ENCODE measurements at regions not wholly inside any gene's neighbourhood (a gene's known extent, or its start where the extent isn't known, plus 50 kb on each side); places are given as distances from the start of the nearest gene placed in this dataset.

DNA sequence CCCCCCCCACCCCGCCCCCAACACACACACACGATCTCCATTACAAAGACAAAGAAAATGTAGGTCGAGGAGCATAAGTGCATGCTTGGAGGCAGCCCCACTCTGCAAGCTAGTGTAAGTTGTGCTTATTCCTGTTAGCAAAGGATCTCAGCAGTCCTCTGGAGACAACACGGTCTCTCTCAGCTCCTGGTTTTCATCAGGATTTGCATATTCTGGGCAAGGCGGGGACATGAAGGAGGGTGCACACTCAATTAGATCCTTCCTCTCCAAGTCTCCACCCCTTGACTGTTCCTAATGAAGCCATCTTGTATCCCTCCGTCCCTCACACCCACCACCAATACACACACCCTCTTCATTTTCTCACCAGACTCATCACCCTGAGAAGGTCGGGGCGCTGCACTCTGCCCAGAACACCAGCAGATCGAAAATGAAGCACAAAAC, 63.8 kb downstream of the MRPL46 start:
- no peak for DNase-seq

DNA sequence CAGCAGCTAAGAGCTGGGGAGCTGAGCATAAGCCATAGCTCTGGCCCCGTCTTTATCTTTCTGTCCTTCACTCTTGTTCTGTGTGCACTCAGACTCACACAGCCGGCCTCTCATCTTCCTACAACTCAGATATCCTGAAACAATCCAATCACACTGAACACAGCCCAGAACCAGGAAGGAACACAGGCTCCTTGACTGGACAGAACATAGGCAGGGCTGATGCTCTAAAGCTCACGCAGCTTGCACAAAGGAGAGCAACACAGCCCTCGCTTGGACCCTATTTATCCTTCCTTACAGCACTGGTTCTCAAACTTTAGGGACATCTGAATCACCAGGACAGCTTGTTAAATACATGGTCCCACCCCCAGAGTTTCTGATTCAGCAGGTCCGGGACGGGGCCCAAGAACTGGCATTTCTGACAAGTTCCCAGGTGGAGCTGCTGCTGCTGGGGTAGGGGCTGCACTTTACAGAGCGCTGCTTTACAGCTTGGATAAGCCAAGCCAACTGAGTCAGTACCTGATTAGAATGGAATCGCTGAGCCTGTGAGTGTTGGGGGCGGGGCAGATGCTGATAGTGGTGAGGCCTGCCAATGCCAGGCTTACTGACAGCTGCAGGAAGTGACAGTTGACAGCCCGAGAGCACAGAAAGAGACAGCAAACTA, 65.1 kb downstream of the MRPL46 start:
- peak in 1 of 5 donors; percentile 4 for DNase-seq

DNA sequence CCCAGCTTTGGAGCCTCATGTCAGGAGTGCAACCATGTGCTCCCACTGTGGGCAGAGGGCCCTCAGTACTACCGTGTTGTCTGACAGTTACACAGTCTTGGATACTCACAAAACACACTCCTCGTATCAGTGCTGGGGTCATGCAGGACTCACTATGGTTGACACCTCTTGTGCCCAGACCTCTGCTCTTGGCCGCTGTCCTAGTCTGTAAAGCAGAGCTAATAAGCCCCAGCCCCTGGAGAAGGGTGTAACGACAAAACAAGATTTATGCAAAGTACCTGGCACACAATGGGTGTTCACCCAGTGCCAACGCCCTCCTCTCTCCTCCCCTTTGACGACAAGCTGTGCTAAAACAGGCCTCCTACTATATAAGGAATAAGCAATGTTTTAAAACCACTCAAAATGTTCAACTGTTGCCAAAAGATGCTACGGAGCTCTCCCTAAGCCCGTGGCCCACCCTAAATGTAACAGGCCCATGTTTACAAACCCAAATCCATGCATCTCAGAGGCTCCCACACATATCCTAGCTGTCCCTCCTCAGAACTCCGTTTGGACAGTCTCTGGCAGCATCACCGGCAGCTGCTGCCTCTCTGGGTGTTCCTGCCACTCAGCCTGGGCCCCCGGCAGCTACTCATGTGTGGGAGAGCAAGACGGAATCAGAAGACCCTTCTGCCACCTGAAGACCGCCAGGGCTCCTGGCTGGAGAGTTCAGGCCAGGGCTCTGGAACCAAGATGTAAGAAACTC, 65.8 kb downstream of the MRPL46 start:
- DNase-seq, result no peak

DNA sequence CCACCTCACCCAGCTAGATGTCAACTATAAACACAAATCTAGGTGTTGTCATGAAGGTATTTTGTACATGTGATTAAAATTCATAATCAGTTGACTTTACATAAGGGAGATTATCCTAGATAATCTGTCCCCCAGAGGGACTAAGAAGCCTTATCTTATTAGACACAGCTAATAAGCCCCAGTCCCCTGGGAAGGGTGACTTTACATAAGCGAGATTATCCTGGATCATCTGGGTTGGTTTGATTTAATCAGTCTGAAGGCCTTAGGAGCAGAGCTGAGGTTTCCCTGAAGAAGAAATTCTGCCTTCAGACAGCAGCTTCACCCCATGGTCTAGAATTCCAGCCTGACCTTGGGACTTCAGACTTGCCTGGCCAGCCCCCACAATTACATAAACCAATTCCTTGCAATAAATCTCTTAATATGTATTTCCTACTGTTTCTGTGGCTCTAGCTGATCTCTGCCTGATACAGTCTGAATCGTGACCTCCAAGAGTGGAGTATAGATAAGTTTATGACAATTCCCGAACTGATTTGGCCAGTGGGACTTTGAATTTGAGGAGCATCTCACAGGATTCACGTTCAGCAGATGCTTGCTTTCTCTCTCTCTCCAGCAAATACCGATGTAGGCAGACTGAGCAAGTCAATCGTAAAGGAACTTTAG, 66.5 kb downstream of the MRPL46 start:
- DNase-seq, result no peak

DNA sequence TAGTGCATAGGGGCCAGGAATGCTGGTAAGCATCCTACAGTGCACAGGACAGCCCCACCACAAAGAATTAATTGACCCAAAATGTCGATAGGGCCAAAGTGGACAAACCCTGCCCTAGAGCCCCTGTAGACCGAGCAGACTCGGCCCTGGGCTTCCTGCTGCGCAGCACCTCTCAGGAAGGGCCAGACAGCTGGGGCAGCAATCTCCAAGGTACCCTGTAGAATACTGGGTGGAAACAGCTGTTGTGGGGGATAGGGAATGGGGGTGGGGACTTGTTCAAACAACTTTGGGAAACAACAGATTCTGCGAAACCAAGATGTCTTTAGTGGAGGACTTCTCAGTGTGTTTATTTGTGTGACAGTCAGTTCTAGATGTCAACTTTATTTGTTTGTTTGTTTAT, 67.1 kb downstream of the MRPL46 start:
- no peak for DNase-seq

DNA sequence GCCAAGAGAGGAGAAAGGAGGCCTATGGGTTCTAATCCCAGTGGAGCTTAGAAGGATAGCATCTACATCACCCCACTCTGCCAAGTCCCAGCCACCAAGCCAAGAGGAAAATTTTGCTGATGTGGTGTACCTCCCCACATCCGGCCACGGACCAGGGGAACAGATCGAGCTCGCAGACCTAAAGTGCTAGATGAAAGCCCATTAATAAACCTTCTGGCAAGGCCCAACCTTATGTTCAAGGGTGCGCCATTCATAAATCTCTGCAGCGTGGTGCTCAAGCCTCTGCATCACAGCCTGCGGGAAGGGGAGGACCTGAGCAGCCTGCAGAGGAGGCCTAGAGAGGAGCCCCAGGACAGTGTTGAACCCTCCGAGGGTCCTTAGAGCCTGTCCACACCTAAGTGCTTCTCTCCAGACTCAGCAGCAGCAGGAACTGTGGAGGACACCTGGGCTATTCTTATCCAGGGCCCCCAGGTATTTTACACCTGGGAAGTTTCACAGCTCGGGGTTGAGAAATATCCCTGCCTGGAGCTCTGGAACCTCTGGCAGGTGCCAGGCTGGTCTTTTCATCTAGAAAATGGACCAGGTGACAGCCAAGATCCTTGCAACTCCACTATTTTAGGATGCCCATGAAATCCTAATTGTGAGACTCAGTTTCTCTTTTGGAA, 68.0 kb downstream of the MRPL46 start:
- DNase-seq, result no peak

DNA sequence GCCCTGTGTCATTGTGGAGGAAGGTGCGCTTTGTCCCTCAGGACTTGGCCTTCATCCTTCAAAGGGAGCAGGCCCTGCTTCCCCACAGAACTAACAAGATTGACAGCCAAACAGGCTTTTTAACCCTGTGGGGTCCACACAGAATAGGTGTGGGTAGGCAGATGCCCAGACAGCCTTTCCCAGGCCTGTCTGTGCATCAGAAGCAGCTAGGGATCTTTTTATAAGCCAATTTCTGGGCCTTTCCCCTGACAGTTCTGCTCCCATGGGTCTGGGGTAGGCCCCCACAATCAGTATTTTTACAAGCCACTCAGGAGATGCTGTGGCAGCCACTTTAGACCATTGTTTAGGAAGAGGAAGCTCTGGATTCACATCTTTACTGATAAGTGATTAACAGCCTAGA, 69.2 kb downstream of the MRPL46 start:
- no peak for DNase-seq

DNA sequence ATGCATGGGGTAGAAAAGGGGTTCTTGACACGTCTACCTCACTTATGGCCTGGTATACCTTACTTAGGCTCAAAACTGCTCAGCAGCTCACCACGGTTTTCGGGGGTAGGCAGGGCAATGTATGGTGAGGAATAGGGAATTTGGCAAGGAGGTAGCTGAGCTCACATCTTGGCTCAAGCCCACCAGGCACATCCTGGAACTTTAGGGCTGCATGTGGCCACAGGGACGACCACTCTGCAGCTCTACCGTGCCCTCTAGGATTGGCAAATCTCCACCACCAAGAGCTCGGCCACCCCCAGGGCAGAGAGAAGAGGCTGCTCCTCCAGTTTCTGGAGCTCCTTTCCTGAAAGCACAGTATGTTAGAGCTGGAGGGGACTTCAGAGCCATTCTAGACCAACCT, 69.7 kb downstream of the MRPL46 start:
- no peak for DNase-seq

DNA sequence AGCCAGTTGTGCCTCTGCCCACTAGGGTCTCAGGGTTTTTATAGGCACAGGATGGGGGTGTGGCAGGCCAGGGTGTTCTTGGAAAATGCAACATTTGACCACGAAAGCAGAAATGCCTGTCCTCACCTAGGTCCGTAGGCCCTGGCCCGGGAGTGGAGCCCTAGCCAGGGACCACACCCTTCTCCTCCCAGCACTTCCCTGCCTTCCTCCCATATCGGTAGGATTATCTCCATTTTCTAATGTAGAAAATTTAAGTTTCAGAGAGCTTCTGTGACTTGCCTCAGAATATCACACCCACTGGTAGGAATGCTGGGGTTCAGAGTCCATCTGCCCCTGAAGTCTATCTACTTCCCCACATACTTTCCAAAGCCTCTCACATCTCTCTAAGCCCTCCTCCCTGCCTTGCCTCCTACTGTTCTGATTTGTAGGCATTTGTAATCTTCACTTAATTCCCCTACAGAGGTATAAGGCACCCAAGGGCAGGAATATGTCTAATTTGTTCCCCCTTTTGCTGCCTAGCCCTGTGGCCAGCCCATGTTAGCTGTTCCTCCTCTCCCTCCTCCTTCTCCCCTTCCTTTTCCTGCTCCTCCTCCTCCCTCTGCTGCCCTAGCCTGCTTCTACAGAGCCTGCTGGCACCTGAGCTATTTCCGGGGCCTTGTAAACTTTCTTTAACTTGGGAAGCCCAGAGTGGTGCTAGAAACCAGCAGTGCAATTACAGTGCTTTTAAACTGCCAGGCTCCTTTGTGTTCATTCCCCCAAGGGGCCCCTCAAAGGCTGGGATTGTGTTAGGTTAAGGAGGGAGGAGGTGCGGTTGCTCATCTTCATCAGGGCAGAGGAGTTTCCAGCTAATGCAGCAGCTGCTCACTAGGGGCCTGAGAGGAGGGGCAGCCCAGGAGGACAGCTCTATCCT, 71.1 kb downstream of the MRPL46 start:
- DNase-seq, result no peak

DNA sequence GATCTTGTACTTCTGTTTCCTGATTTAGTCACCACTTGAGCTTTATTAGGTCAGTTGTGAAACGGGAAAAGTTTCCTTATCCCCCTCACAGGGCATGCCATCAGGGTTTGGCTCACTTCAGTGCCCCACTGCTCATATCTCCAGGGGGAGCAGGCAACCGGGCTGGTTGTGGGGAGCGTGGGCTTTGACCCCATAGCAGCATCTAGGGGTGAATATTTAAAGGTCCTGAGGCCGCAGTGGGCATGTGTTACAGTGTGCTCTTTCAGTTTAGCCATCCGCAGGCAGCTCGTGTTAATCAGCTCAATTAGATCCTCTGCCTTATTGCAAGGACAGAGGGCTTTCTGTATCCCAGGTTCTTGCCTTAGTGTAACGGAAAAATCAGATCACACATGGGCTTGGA, 71.9 kb downstream of the MRPL46 start:
- no peak for DNase-seq

DNA sequence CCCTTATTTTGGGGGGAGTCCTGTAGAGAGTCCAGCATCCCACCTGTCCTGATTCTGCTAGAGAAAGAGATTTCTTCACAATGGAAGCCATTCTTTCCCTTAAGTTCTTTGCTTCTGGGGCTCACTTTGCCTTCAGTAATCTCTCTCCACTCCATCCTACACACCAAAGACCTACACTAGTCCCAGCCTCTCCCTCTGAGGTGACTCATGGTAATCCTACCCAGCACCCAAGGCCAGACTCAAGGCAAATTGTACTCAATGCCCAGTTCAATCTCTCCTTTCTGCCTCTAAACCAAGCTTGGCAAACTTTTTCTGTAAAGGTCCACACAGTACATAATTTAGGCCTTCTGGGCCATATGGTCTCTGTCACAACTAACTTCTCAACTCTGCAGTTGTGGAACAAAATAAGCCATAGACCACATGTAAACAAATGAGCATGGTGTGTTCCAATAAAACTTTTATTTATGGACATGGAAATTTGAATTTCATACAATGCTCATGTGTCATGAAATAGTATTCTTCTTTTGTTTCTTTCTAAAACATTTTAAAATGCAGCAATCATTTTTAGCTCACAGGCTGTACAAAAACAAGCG, 72.5 kb downstream of the MRPL46 start:
- DNase-seq, result no peak

DNA sequence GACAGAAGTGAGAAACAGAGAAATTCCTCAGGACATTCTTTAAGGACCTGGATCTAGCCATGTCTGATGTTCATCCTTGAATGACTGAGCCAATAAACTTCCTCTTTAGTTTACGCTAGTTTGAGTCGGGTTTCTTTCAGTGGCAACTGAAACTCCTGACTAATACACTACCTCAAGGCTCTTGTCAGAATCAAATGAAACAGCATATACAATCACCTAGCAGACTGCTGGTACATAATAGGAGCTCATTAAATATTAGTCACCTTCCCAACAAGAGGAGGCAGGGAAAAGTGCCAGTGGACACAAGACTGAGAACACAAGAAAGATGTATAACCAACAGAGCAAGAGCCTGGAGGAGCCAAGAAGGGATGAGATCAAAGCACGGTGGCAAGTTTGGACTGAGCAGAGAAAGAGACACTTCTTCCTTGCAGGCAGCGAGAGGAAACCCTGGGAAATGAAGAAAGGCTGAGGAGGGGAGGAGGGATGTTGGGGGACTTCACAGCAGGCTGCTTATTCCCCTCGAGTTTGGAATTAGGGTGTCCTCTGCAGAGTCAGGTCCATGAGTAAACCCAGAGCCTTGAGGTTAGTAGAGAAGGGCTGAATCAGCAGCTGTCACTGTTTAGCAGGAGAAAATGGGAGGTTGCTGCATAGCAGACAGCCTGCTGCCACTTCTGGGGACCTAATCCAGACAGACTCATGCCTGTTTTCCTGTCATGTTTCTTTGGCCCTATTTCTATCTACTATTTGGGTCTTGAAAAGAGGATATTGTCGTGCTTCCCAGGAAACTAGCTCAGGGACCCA, 73.3 kb downstream of the MRPL46 start:
- DNase-seq, result no peak

DNA sequence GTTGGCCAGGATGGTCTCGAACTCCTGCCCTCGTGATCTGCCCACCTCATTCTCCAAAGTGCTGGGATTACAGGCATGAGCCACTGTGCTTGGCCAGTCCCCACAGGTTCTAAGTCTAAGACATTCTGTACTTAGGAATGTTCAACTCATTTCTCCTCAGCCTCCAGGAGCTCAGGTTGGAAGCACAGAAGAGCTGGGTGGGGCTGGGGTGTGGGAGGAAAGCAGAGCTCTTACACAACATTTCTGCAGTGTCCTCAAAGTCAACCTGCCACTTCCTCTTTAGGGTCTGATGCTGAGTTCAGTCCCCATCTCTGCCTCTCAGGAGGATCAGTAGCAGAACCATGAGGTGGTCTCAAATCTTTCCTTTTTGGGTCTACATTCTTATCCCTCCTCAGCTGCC, 75.5 kb downstream of the MRPL46 start:
- no peak for DNase-seq

DNA sequence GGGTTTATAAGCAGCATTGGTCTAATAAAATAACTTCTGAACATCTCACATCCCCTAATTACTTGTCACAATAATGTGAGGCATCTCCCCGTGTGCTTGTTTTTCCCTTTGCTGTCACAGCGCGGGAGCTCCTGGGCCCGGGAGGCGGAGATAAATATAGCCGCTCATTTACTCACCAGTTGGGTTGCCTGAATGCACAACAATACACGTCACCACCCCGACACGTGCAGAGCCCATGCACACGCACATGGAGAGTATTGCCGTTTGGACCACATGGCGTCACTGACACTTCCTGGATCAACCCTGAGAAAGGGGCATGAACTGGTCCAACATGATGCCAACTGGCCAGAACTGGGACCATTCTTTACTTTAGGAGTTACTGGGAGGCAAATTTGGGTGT, 76.2 kb downstream of the MRPL46 start:
- no peak for DNase-seq

DNA sequence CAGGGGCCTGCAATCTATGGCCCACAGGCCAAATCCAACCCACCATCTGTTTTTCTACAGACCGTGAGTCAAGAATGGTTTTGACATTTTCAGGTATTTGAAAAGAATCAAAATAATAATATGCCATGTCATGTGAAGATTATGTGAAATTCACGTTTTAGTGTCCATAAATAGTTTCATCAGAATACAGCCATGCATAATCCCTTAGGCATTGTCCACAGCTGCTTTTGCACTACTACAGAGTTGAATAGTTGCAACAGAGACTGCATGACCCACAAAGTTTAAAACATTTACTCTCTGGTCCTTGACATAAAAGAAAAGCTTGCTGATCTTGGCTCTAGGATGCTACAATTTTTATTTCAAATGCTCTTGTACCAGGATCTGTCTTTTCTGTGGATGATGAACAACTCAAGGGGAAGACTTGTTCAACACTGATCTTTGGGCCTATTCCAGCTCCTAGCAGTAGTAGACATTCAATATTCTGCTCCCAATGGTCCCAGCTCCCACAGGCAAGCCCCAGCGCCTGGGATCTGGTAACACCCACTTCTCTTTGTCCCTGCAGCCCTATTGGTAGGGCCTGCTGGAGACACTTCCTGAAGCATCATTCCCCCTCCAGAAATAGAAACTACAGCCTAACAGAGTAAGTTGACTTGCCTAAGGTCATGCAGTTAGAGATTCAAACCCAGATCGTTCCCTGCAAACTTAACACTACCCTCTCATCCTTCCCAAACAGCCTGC, 76.9 kb downstream of the MRPL46 start:
- no peak for DNase-seq

DNA sequence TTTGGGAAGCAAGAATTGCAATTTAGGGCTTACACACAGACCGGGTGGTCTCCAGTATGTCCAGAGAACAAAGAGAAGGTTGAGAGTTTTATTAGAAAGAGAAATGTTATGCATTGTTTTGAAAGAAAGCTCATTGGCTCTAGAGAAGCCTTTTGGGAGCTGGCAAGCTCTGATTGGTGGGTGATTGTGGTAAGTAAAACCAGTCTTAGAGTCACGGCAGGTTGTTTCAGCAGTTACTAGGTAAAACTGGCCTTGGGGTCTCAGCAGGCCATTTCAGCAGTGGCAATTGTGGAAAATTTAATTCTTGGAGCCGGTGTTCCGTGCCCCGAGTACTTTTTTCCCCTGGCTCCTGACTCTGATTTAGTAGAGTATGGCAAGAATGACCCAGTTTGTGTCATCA, 78.1 kb downstream of the MRPL46 start:
- DNase-seq, result no peak

DNA sequence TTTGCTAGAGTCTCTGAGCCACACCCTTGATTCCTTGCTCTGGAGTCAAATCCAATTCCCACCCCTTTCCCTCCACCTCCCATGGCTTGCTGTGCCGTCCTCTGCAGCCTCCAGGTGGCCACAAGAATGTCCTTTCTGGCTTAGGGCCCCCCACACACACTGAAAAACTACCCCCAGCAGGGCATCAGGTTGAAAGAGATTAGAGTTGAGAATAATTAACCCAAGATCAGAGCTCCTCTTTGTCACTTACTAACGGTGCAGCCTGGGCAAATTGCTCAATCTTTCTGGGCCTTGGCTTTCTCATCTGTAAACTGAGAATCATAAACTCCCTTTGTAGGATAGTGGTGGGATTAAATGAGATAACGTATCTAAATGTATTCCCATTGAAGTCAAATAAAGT, 78.5 kb downstream of the MRPL46 start:
- no peak for DNase-seq

DNA sequence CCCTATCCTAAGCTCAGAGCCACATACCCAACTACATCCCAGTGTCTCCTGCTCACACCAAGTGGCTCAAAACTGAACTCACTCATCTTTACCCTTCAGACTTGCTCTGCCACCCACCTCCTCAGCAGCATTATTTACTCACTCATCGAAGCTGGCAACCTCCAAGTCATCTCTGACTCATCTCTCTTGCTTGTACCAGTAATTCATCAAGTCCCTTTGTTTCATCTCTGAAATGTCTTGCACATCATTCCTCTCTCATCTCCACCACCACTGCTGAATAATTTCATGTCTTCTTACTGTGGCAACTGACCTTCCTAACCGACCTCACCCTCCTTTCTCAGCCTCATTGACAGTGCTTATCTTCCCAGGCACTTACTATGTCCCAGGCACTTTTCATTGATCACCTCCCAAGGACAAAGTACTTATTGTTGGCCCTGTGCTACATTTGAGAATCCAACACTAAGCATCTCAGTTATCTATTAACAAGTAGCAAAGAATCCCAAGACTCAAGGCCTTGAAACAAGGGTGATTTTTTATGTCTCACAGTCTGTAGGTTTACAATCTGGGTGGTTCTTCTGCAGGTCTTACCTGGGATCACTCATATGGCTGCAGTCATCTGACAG, 82.0 kb downstream of the MRPL46 start:
- peak in 1 of 5 donors; percentile 14 for DNase-seq

DNA sequence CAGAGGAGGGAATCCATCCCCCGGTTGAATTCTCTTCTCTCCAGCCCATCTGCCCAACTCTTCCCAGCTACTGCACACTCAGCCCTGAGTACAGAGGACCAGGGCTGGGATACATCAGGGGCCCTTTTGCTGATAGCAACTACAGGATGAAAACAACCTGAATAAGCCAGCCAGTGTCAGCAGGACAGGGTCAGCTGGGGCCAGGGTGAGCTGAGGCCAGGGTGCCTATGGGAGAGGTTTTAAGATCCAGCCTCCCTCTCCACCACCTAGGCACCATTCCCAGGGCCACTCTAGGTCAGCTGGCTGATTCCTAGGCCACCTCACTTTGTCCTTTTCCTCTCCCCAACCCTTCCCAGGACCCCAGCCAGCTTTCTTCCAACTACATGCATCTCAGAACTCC, 83.8 kb downstream of the MRPL46 start:
- no peak for DNase-seq

DNA sequence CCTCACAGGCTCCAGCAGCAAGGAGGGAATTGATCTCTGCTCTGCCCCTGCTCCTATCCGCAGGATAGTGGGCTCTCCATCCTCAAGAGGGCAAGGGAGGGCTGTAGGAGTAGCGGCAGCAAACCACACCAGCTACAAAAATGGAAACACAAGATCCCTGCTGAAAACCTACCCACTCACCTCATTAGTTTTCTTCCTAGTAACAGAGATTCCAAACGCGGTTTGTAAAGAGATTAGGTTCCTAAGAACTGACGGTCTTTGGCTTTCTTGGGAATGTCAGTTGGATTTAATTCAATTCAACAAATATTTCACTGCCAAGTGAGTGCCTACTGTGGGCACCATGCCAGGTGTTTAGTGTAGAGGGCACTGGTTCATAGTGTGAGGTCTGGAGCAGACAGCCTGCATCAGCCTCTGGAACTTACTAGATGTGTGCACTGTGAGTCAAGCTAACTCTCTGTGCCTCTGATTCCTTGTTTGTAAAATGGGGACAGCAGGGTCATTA, 84.7 kb downstream of the MRPL46 start:
- no peak for DNase-seq

Measured in T-helper 1 cell (primary cell).